HG03469 (cell line): ENCODE measurements at regions not wholly inside any gene's neighbourhood (a gene's known extent, or its start where the extent isn't known, plus 50 kb on each side); places are given as distances from the start of the nearest gene placed in this dataset.
"Not testable (repeated sequence)": the region's sequence is repeated elsewhere in the genome, so short reads cannot be mapped to it uniquely, and the experiment has no call there.

Experiments
- ATAC-seq: cut with Tn5 transposase; IDR thresholded peaks from one replicate; pipeline ENCODE4 v1.9.1; 2021; ENCODE audit warnings: mild to moderate bottlenecking, moderate library complexity, moderate number of reproducible peaks; ENCODE audit not compliant: unreplicated experiment

GRCh38 chr1:199930067-199930466 lies 97.4 kb upstream of the NR5A2 start:
- not testable (repeated sequence) for ATAC-seq

GRCh38 chr1:199931666-199932377 lies 95.7 kb upstream of the NR5A2 start:
- ATAC-seq: no peak

- no peak for ATAC-seq
Measured at GRCh38 chr1:199932462-199932861, 95.0 kb upstream of the NR5A2 start.

GRCh38 chr1:199936441-199936840 lies 91.1 kb upstream of the NR5A2 start:
- no peak for ATAC-seq

- no peak for ATAC-seq
Measured at GRCh38 chr1:199937161-199937560, 90.3 kb upstream of the NR5A2 start.

- no peak for ATAC-seq
Measured at GRCh38 chr1:199937661-199938060, 89.8 kb upstream of the NR5A2 start.

- ATAC-seq: no peak
Measured at GRCh38 chr1:199944986-199945385, 82.5 kb upstream of the NR5A2 start.

GRCh38 chr1:199945591-199945990 lies 81.9 kb upstream of the NR5A2 start:
- ATAC-seq: no peak

- ATAC-seq: no peak
Measured at GRCh38 chr1:199946305-199947155, 81.0 kb upstream of the NR5A2 start.

GRCh38 chr1:199948587-199949280 lies 78.8 kb upstream of the NR5A2 start:
- peak; percentile 56 for ATAC-seq

GRCh38 chr1:199951005-199951404 lies 76.5 kb upstream of the NR5A2 start:
- ATAC-seq: not testable (repeated sequence)

GRCh38 chr1:199953651-199954050 lies 73.9 kb upstream of the NR5A2 start:
- ATAC-seq: no peak

- ATAC-seq: no peak
Measured at GRCh38 chr1:199954699-199955098, 72.8 kb upstream of the NR5A2 start.

- ATAC-seq: no peak
Measured at GRCh38 chr1:199955235-199955634, 72.3 kb upstream of the NR5A2 start.

- ATAC-seq: no peak
Measured at GRCh38 chr1:199956005-199956404, 71.5 kb upstream of the NR5A2 start.

- ATAC-seq: no peak
Measured at GRCh38 chr1:199959033-199959774, 68.3 kb upstream of the NR5A2 start.

GRCh38 chr1:199959775-199960110 lies 67.8 kb upstream of the NR5A2 start:
- no peak for ATAC-seq

- no peak for ATAC-seq
Measured at GRCh38 chr1:199970125-199970524, 57.4 kb upstream of the NR5A2 start.

- no peak for ATAC-seq
Measured at GRCh38 chr1:199976496-199977144, 50.9 kb upstream of the NR5A2 start.
